ENCODE measurements at regions not wholly inside any gene's neighbourhood (a gene's known extent, or its start where the extent isn't known, plus 50 kb on each side); places are given as distances from the start of the nearest gene placed in this dataset.
A peak's percentile ranks its signal among the peaks of the same experiment; 100 is the strongest.

- Mint-ChIP-seq H3K9me3 (ENCODE audit: unreplicated experiment) (no peaks in the 10 kb centered on the region), H3K4me3 (ENCODE audit: unreplicated experiment) (no peak overlapping the region), H3K4me1 (ENCODE audit: unreplicated experiment) (peaks cover 5% of the 10 kb centered on the region), H3K27ac (ENCODE audit: unreplicated experiment) (no peak overlapping the region), H3K36me3 (ENCODE audit: low read depth, unreplicated experiment) (no peaks in the 10 kb centered on the region), H3K27me3 (ENCODE audit: unreplicated experiment) (no peaks in the 10 kb centered on the region)
- DNase-seq (ENCODE audit: low spot score): peak; percentile 2
- TF ChIP-seq CTCF (IDR thresholded peaks at IDR 0.05; ENCODE audit: unreplicated experiment): no peak
Observed at GRCh38 chr10:42962110-42962901, 114.6 kb upstream of the RET start.

GRCh38 chr10:42962902-42963231, 114.0 kb upstream of the RET start:
- no peak for DNase-seq (ENCODE audit: low spot score)
- Mint-ChIP-seq H3K9me3 (ENCODE audit: unreplicated experiment) (no peaks in the 10 kb centered on the region), H3K36me3 (ENCODE audit: low read depth, unreplicated experiment) (no peaks in the 10 kb centered on the region), H3K4me1 (ENCODE audit: unreplicated experiment) (peaks cover 5% of the 10 kb centered on the region), H3K27me3 (ENCODE audit: unreplicated experiment) (no peaks in the 10 kb centered on the region), H3K27ac (ENCODE audit: unreplicated experiment) (no peak overlapping the region), H3K4me3 (ENCODE audit: unreplicated experiment) (no peak overlapping the region)
- TF ChIP-seq CTCF (IDR thresholded peaks at IDR 0.05; ENCODE audit: unreplicated experiment): no peak

- no peak overlapping the region for H3K4me3 Mint-ChIP-seq (ENCODE audit: unreplicated experiment)
- DNase-seq (ENCODE audit: low spot score): no peak
- no peaks in the 10 kb centered on the region for H3K9me3 Mint-ChIP-seq (ENCODE audit: unreplicated experiment)
- no peak overlapping the region for H3K27ac Mint-ChIP-seq (ENCODE audit: unreplicated experiment)
- no peaks in the 10 kb centered on the region for H3K27me3 Mint-ChIP-seq (ENCODE audit: unreplicated experiment)
- no peak for TF ChIP-seq CTCF (IDR thresholded peaks at IDR 0.05; ENCODE audit: unreplicated experiment)
- no peaks in the 10 kb centered on the region for H3K36me3 Mint-ChIP-seq (ENCODE audit: low read depth, unreplicated experiment)
- peaks cover 5% of the 10 kb centered on the region for H3K4me1 Mint-ChIP-seq (ENCODE audit: unreplicated experiment)
Observed at GRCh38 chr10:42963312-42963711, 113.6 kb upstream of the RET start.

GRCh38 chr10:42969147-42969546, 107.7 kb upstream of the RET start:
- no peak for DNase-seq (ENCODE audit: low spot score)
- Mint-ChIP-seq H3K27me3 (ENCODE audit: unreplicated experiment) (peaks cover 3% of the 10 kb centered on the region), H3K27ac (ENCODE audit: unreplicated experiment) (no peak overlapping the region), H3K4me3 (ENCODE audit: unreplicated experiment) (no peak overlapping the region), H3K4me1 (ENCODE audit: unreplicated experiment) (peaks cover 5% of the 10 kb centered on the region), H3K9me3 (ENCODE audit: unreplicated experiment) (no peaks in the 10 kb centered on the region), H3K36me3 (ENCODE audit: low read depth, unreplicated experiment) (no peaks in the 10 kb centered on the region)
- no peak for TF ChIP-seq CTCF (IDR thresholded peaks at IDR 0.05; ENCODE audit: unreplicated experiment)

GRCh38 chr10:42969909-42970308, 107.0 kb upstream of the RET start:
- TF ChIP-seq CTCF (IDR thresholded peaks at IDR 0.05; ENCODE audit: unreplicated experiment): no peak
- no peaks in the 10 kb centered on the region for H3K9me3 Mint-ChIP-seq (ENCODE audit: unreplicated experiment)
- no peak overlapping the region for H3K27ac Mint-ChIP-seq (ENCODE audit: unreplicated experiment)
- H3K4me1 Mint-ChIP-seq (ENCODE audit: unreplicated experiment): peaks cover 5% of the 10 kb centered on the region
- no peak overlapping the region for H3K4me3 Mint-ChIP-seq (ENCODE audit: unreplicated experiment)
- DNase-seq (ENCODE audit: low spot score): no peak
- peaks cover 3% of the 10 kb centered on the region for H3K27me3 Mint-ChIP-seq (ENCODE audit: unreplicated experiment)
- H3K36me3 Mint-ChIP-seq (ENCODE audit: low read depth, unreplicated experiment): no peaks in the 10 kb centered on the region
